Spleen (tissue), 7 donors: ENCODE measurements at regions not wholly inside any gene's neighbourhood (a gene's known extent, or its start where the extent isn't known, plus 50 kb on each side); places are given as distances from the start of the nearest gene placed in this dataset.

Source experiments
- CTCF ChIP-seq, 11 experiments: fragments of 200-600 bp in 7 of 11; fragments of 450-650 bp in 4 of 11; sonication (generic) in 4 of 11; IDR thresholded peaks in 8 of 11; conservative IDR thresholded peaks in 3 of 11; 1 replicate in 7 of 11; 2 replicates in 4 of 11; pipeline versions ENCODE4 v1.4.0 to v1.8.0; 2016 to 2021; ENCODE audit warnings: antibody characterized with exemption in 11 of 11, inconsistent platforms in 4 of 11, mild to moderate bottlenecking in 1 of 11
- POLR2A ChIP-seq, 3 donors: fragments of 450-650 bp; IDR thresholded peaks; one replicate each; pipeline ENCODE4 v1.5.1; 2017; ENCODE audit warnings: antibody characterized with exemption in 3 of 3, mild to moderate bottlenecking in 1 of 3
- POLR2AphosphoS5 ChIP-seq, 3 donors: sonication (generic); formaldehyde crosslinking; IDR thresholded peaks; one replicate each; pipeline ENCODE4 v1.5.1; 2017; ENCODE audit warnings: antibody characterized with exemption in 3 of 3
- donor health status: DM: no; HTN: no; CAD: no; lungs with moderate emphysema.
- donor health status: DM: no; HTN: no; CAD: no.
- donor health status: DM: no; HTN: no; CAD: no.

DNA sequence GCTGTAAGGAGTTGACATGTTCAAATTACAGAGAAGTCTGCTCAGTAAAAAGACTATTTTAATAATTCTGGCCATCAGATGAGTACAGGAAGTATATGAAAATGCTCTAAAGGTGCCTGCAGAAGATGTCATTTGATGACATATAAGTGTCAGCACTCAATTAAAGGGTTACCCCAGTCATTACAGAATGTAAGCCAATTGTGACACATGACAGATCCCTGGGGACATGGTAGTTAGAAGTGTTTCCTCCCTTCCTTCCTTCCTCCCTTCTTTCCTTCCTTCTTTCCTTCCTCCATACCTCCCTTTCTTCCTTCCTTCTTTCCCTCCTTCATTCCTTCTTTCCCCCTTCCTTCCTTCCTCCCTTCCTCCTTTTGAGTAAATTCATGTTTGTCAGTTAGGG lies 453.0 kb downstream of the RAPGEF2 start:
- no peak for TF ChIP-seq CTCF (IDR thresholded peaks at IDR 0.05 in 8 of 11, conservative IDR thresholded peaks at IDR 0.05 in 3 of 11)
- no peak for TF ChIP-seq POLR2A (IDR thresholded peaks at IDR 0.05)
- TF ChIP-seq POLR2AphosphoS5 (IDR thresholded peaks at IDR 0.05): no peak
